HepG2 (cell line): ENCODE measurements at regions not wholly inside any gene's neighbourhood (a gene's known extent, or its start where the extent isn't known, plus 50 kb on each side); places are given as distances from the start of the nearest gene placed in this dataset.

ENCODE experiments used
- ATAD3A ChIP-seq: sonication (generic); formaldehyde crosslinking; IDR thresholded peaks from 2 replicates; pipeline ENCODE4 v1.4.0; 2020; ENCODE audit warnings: missing genetic modification reagents
- CCDC6 ChIP-seq: sonication (generic); formaldehyde crosslinking; IDR thresholded peaks from 2 replicates; pipeline ENCODE4 v1.8.1; 2022; ENCODE audit warnings: mild to moderate bottlenecking, missing genetic modification reagents, moderate library complexity
- FOXJ3 ChIP-seq: sonication (generic); formaldehyde crosslinking; IDR thresholded peaks from 2 replicates; pipeline ENCODE4 v1.4.0; 2020; ENCODE audit warnings: missing genetic modification reagents, mild to moderate bottlenecking, borderline replicate concordance
- FOXK1 ChIP-seq: sonication (generic); formaldehyde crosslinking; IDR thresholded peaks from 2 replicates; pipeline ENCODE4 v1.4.0; 2020; ENCODE audit warnings: low read depth, missing genetic modification reagents, borderline replicate concordance
- GLMP ChIP-seq: sonication (generic); formaldehyde crosslinking; IDR thresholded peaks from 2 replicates; pipeline ENCODE4 v1.9.0; 2021; ENCODE audit warnings: missing genetic modification reagents, mild to moderate bottlenecking, borderline replicate concordance
- HNRNPUL1 ChIP-seq: fragments of 200-400 bp; formaldehyde crosslinking; IDR thresholded peaks from 2 replicates; pipeline ENCODE4 v1.6.1; 2017; ENCODE audit warnings: low read depth, mild to moderate bottlenecking, low read length, moderate library complexity
- IRF2 ChIP-seq: IDR thresholded peaks from 2 replicates; pipeline ENCODE4 v1.6.1; 2018; ENCODE audit warnings: missing genetic modification reagents, missing compliant biosample characterization
- PHF21A ChIP-seq: sonication (generic); formaldehyde crosslinking; IDR thresholded peaks from 2 replicates; pipeline ENCODE4 v1.5.0; 2020; ENCODE audit warnings: mild to moderate bottlenecking, missing genetic modification reagents
- PHF5A ChIP-seq: IDR thresholded peaks from one replicate; pipeline ENCODE4 v1.6.1; 2018; ENCODE audit warnings: low read depth, missing genetic modification reagents; ENCODE audit not compliant: unreplicated experiment
- PLRG1 ChIP-seq: fragments of 450-650 bp; conservative IDR thresholded peaks from 2 replicates; pipeline ENCODE4 v1.6.1; 2016
- RXRA ChIP-seq: sonication (generic); formaldehyde crosslinking; IDR thresholded peaks from 2 replicates; pipeline ENCODE4 v1.5.1; 2020; ENCODE audit warnings: missing genetic modification reagents
- STAT6 ChIP-seq: sonication (generic); formaldehyde crosslinking; IDR thresholded peaks from 2 replicates; pipeline ENCODE4 v1.4.0; 2020; ENCODE audit warnings: missing genetic modification reagents, mild to moderate bottlenecking, borderline replicate concordance
- ZFP36 ChIP-seq: fragments of 150-350 bp; IDR thresholded peaks from 2 replicates; pipeline ENCODE4 v1.6.1; 2018; ENCODE audit warnings: borderline replicate concordance, low read length, low read depth; ENCODE audit not compliant: partially characterized antibody
- ZFP91 ChIP-seq: sonication (generic); formaldehyde crosslinking; IDR thresholded peaks from 2 replicates; pipeline ENCODE4 v1.9.0; 2022; ENCODE audit warnings: missing genetic modification reagents, mild to moderate bottlenecking, borderline replicate concordance
- ZNF3 ChIP-seq: IDR thresholded peaks from 2 replicates; pipeline ENCODE4 v1.7.0; 2017; ENCODE audit warnings: inconsistent platforms
- ZNF333 ChIP-seq: sonication (generic); formaldehyde crosslinking; IDR thresholded peaks from 2 replicates; pipeline ENCODE4 v1.4.0; 2020; ENCODE audit warnings: mild to moderate bottlenecking, missing genetic modification reagents, borderline replicate concordance
- ZNF577 ChIP-seq: sonication (generic); formaldehyde crosslinking; IDR thresholded peaks from 2 replicates; pipeline ENCODE4 v1.4.0; 2020; ENCODE audit warnings: mild to moderate bottlenecking, low read depth, missing genetic modification reagents, borderline replicate concordance
- ZNF749 ChIP-seq: sonication (generic); formaldehyde crosslinking; IDR thresholded peaks from 2 replicates; pipeline ENCODE4 v1.8.0; 2022; ENCODE audit warnings: mild to moderate bottlenecking, missing genetic modification reagents, moderate library complexity, borderline replicate concordance
- ZNF792 ChIP-seq: IDR thresholded peaks from 2 replicates; pipeline ENCODE4 v1.6.1; 2016
- TF ChIP-seq, protein P1 (sequence below): sonication (generic); formaldehyde crosslinking; IDR thresholded peaks from 2 replicates; pipeline ENCODE4 v1.8.1; 2023; ENCODE audit warnings: mild to moderate bottlenecking, missing genetic modification reagents
- TF ChIP-seq, protein P2 (sequence below): sonication (generic); formaldehyde crosslinking; IDR thresholded peaks from 2 replicates; pipeline ENCODE4 v1.4.0; 2020; ENCODE audit warnings: mild to moderate bottlenecking, missing genetic modification reagents, borderline replicate concordance
- TF ChIP-seq, protein P3 (sequence below): sonication (generic); formaldehyde crosslinking; IDR thresholded peaks from 2 replicates; pipeline ENCODE4 v1.5.0; 2020; ENCODE audit warnings: missing genetic modification reagents

- TF ChIP-seq CCDC6 (CRISPR knock-in tag): 0 out of 2 replicates have a peak, but pooled peaks have one; percentile 48
- TF ChIP-seq STAT6 (CRISPR knock-in tag): no peak
- TF ChIP-seq ZNF3: 0 out of 2 replicates have a peak, but pooled peaks have one; percentile 14
- no peak for TF ChIP-seq ZNF792 (CRISPR knock-in tag)
- TF ChIP-seq, protein P1, sequence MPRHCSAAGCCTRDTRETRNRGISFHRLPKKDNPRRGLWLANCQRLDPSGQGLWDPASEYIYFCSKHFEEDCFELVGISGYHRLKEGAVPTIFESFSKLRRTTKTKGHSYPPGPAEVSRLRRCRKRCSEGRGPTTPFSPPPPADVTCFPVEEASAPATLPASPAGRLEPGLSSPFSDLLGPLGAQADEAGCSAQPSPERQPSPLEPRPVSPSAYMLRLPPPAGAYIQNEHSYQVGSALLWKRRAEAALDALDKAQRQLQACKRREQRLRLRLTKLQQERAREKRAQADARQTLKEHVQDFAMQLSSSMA (CRISPR knock-in tag): 0 out of 2 replicates have a peak, but pooled peaks have one; percentile 56
- TF ChIP-seq GLMP: no peak
- TF ChIP-seq RXRA (CRISPR knock-in tag): no peak
- TF ChIP-seq IRF2: no peak
- no peak for TF ChIP-seq HNRNPUL1
- TF ChIP-seq PHF5A (CRISPR knock-in tag): no peak
- TF ChIP-seq ZNF333 (CRISPR knock-in tag): no peak
- TF ChIP-seq, protein P2, sequence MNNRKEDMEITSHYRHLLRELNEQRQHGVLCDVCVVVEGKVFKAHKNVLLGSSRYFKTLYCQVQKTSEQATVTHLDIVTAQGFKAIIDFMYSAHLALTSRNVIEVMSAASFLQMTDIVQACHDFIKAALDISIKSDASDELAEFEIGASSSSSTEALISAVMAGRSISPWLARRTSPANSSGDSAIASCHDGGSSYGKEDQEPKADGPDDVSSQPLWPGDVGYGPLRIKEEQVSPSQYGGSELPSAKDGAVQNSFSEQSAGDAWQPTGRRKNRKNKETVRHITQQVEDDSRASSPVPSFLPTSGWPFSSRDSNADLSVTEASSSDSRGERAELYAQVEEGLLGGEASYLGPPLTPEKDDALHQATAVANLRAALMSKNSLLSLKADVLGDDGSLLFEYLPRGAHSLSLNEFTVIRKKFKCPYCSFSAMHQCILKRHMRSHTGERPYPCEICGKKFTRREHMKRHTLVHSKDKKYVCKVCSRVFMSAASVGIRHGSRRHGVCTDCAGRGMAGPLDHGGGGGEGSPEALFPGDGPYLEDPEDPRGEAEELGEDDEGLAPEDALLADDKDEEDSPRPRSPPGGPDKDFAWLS: no peak
- TF ChIP-seq FOXK1 (CRISPR knock-in tag): no peak
- no peak for TF ChIP-seq PHF21A (CRISPR knock-in tag)
- TF ChIP-seq ATAD3A: no peak
- TF ChIP-seq ZNF577 (CRISPR knock-in tag): no peak
- peak; percentile 38 for TF ChIP-seq ZFP36
- TF ChIP-seq ZFP91 (CRISPR knock-in tag): 0 out of 2 replicates have a peak, but pooled peaks have one; percentile 14
- no peak for TF ChIP-seq ZNF749
- no peak for TF ChIP-seq FOXJ3
- no peak for TF ChIP-seq PLRG1
- TF ChIP-seq, protein P3, sequence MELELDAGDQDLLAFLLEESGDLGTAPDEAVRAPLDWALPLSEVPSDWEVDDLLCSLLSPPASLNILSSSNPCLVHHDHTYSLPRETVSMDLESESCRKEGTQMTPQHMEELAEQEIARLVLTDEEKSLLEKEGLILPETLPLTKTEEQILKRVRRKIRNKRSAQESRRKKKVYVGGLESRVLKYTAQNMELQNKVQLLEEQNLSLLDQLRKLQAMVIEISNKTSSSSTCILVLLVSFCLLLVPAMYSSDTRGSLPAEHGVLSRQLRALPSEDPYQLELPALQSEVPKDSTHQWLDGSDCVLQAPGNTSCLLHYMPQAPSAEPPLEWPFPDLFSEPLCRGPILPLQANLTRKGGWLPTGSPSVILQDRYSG (CRISPR knock-in tag): no peak
Observed at GRCh38 chr20:50423758-50424157, 86.4 kb upstream of the PTPN1 start (continued).
